ENCODE measurements at regions not wholly inside any gene's neighbourhood (a gene's known extent, or its start where the extent isn't known, plus 50 kb on each side); places are given as distances from the start of the nearest gene placed in this dataset.
"Not testable (repeated sequence)": the region's sequence is repeated elsewhere in the genome, so short reads cannot be mapped to it uniquely, and the experiment has no call there.

DNA sequence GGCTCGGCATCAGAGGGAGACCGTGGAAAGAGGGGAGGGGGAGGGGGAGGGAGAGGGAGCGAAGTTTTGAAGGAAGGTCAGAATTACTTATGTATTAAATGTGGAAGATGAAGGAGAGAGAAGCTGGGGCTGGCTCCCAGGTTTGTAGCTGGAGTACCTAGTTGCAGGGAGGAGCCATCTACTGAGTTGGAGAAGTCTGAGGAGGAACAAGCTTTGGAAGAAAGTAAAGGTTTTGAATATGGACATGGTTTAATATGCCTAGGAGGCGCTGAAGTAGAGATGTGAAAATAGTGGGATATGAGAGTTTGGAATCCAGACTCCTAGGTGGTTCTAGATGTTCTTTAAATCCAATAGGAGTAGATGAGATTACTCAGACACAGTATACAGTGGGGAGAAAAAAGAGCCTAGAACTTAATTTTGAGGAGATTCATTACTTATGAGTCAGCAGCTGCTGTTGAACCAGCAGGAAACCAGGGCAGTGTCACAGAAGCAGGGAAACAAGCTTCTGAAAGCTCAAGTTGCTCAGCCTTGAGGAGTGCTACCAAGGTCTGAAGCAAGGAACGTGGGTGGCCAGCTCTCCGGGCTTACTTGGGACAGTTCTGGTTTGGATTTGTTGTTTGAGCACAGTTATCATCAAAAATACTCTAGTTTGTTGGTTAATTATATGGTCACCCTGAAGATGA, 149.3 kb downstream of the UTRN start:
- H3K27me3 ChIP-seq (ENCODE audit: control insufficient read depth, insufficient read depth, low read length) = no peaks in the 10 kb centered on the region
- H3K27ac ChIP-seq (ENCODE audit: low read depth, low read length) = peak overlapping the region; percentile 52
- DNase-seq (ENCODE audit: low read depth, low spot score) = peak; percentile 37
- TF ChIP-seq, protein P1, sequence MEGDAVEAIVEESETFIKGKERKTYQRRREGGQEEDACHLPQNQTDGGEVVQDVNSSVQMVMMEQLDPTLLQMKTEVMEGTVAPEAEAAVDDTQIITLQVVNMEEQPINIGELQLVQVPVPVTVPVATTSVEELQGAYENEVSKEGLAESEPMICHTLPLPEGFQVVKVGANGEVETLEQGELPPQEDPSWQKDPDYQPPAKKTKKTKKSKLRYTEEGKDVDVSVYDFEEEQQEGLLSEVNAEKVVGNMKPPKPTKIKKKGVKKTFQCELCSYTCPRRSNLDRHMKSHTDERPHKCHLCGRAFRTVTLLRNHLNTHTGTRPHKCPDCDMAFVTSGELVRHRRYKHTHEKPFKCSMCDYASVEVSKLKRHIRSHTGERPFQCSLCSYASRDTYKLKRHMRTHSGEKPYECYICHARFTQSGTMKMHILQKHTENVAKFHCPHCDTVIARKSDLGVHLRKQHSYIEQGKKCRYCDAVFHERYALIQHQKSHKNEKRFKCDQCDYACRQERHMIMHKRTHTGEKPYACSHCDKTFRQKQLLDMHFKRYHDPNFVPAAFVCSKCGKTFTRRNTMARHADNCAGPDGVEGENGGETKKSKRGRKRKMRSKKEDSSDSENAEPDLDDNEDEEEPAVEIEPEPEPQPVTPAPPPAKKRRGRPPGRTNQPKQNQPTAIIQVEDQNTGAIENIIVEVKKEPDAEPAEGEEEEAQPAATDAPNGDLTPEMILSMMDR (IDR thresholded peaks at IDR 0.05; ENCODE audit: low read depth, low read length) = no peak
- H3K9me3 ChIP-seq (ENCODE audit: control insufficient read depth, insufficient read depth, low read length) = no peaks in the 10 kb centered on the region; the same call in 1 of the 2 replicates
- POLR2A ChIA-PET = interaction anchor here (0.6 to 1.0 kb wide), 2 partner anchors 148 to 149 kb away, joined by 3 to 4 read pairs; partner anchors contain the start of gene UTRN
- H3K4me3 ChIP-seq (ENCODE audit: low read depth, low read length) = no peak overlapping the region
- CTCF ChIA-PET = interaction anchor here (0.6 to 1.0 kb wide), 2 partner anchors 15 to 1199 kb away, joined by 4 to 5 read pairs; no protein-coding TSS in a partner anchor

DNA sequence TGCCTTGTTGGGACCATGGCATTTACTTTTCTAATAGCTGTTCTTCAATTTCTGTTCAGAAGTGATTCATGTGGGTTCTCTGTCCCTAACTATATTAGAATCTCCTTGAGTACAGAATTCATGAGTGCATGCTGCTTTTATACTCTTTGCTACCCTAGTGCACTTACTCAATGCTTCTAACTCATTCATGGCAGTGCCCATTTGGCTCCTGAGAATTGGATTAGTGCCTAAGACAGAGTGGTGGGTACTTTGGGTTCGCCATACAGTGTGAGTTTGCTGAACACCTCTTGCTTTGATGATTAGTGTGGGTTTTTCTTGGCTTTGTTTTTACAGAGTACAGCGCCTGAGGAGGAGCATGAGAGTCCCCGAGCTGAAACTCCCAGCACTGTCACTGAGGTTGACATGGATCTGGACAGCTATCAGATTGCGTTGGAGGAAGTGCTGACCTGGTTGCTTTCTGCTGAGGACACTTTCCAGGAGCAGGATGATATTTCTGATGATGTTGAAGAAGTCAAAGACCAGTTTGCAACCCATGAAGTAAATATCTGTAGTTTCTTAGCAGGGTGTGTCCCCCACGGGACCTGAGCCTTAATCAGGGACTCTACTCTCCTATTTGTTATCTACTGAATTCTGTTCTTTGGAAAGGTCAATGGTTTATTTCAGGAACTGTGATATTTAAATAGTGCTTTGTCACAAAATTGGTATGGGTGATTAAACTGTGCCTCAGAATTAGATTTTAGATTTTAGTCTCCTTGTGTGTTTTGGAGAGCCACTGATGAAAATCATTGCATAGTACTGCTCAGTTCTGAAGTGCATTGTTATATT, 150.7 kb downstream of the UTRN start:
- DNase-seq (ENCODE audit: low read depth, low spot score) = no peak
- no peak overlapping the region for H3K27ac ChIP-seq (ENCODE audit: low read depth, low read length)
- CTCF ChIA-PET = interaction anchor here (1.0 kb wide), 1 partner anchor 1198 kb away, joined by 4 read pairs; no protein-coding TSS in a partner anchor
- POLR2A ChIA-PET = no interaction called here
- no peak overlapping the region for H3K4me3 ChIP-seq (ENCODE audit: low read depth, low read length)
- H3K9me3 ChIP-seq (ENCODE audit: control insufficient read depth, insufficient read depth, low read length) = peaks cover 3% of the 10 kb centered on the region
- TF ChIP-seq, protein P1 (IDR thresholded peaks at IDR 0.05; ENCODE audit: low read depth, low read length) = no peak
- H3K27me3 ChIP-seq (ENCODE audit: control insufficient read depth, insufficient read depth, low read length) = no peaks in the 10 kb centered on the region

DNA sequence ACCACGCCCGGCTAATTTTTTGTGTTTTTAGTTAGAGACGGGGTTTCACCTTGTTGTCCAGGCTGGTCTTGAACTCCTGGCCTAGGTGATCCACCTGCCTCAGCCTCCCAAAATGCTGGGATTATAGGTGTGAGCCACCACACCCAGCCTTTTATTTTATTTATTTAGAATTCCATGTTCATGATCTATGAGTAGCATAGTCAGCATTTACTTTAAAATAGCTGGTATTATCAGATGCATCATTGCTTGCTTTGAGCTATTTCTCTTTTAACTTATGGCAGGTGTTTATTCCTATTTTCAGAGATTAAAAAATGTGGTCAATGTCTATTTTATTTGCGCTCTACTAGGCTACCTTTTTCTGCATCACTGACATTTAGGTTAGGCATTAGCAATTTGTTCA, 152.0 kb downstream of the UTRN start:
- Histone ChIP-seq H3K27me3 (ENCODE audit: control insufficient read depth, insufficient read depth, low read length) (no peaks in the 10 kb centered on the region), H3K27ac (ENCODE audit: low read depth, low read length) (no peak overlapping the region), H3K4me3 (ENCODE audit: low read depth, low read length) (no peak overlapping the region), H3K9me3 (ENCODE audit: control insufficient read depth, insufficient read depth, low read length) (peaks cover 12% of the 10 kb centered on the region)
- ChIA-PET POLR2A (no interaction called here), CTCF (interaction anchor here (0.6 to 0.8 kb wide), 2 partner anchors 221 to 336 kb away, joined by 3 read pairs; no protein-coding TSS in a partner anchor)
- no peak for DNase-seq (ENCODE audit: low read depth, low spot score)
- TF ChIP-seq, protein P1 (IDR thresholded peaks at IDR 0.05; ENCODE audit: low read depth, low read length) = no peak

DNA sequence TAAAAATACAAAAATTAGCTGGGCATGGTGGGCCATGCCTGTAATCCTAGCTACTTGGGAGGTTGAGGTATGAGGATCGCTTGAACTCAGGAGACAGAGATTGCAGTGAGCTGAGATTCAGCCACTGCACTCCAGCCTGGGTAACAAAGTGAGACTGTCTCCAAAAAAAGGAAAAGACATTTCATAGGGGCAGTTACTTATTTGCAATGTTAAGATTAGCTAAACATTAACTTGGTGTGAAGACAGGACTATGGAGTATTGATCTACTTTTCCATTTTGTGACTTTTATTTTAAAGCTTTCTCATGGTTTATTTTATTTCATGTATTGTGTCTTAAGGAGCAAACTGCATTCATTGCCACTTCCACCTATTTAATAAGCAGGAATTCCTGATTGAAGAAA, 153.0 kb downstream of the UTRN start:
- Histone ChIP-seq H3K27me3 (ENCODE audit: control insufficient read depth, insufficient read depth, low read length) (no peaks in the 10 kb centered on the region), H3K9me3 (ENCODE audit: control insufficient read depth, insufficient read depth, low read length) (peaks cover 12% of the 10 kb centered on the region), H3K4me3 (ENCODE audit: low read depth, low read length) (no peak overlapping the region), H3K27ac (ENCODE audit: low read depth, low read length) (no peak overlapping the region)
- POLR2A ChIA-PET = no interaction called here
- DNase-seq (ENCODE audit: low read depth, low spot score) = no peak
- TF ChIP-seq, protein P1 (IDR thresholded peaks at IDR 0.05; ENCODE audit: low read depth, low read length) = no peak
- CTCF ChIA-PET = no interaction called here

DNA sequence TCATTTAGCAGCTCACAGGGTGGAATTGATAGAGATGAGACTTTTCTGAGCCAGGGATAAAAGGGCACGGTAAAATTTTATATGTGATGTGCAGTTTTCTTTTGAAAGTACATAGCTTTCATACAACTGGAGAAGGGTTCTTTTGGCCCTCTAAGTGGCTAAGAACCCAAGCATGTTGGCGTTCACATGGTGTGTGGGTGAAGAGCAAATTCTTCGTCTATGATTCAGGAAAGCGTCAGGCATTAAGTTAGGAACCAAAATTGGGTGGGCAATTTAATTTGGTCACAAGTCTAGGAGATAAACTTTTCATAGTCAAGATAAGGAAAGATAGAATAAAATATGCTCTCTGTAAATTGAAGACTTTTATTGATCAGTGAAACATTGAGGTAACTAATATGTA, 153.9 kb downstream of the UTRN start:
- CTCF ChIA-PET = no interaction called here
- no peak for DNase-seq (ENCODE audit: low read depth, low spot score)
- H3K27me3 ChIP-seq (ENCODE audit: control insufficient read depth, insufficient read depth, low read length) = no peaks in the 10 kb centered on the region
- H3K4me3 ChIP-seq (ENCODE audit: low read depth, low read length) = no peak overlapping the region
- H3K27ac ChIP-seq (ENCODE audit: low read depth, low read length) = no peak overlapping the region
- H3K9me3 ChIP-seq (ENCODE audit: control insufficient read depth, insufficient read depth, low read length) = peaks cover 12% of the 10 kb centered on the region
- TF ChIP-seq, protein P1 (IDR thresholded peaks at IDR 0.05; ENCODE audit: low read depth, low read length) = no peak
- POLR2A ChIA-PET = no interaction called here

DNA sequence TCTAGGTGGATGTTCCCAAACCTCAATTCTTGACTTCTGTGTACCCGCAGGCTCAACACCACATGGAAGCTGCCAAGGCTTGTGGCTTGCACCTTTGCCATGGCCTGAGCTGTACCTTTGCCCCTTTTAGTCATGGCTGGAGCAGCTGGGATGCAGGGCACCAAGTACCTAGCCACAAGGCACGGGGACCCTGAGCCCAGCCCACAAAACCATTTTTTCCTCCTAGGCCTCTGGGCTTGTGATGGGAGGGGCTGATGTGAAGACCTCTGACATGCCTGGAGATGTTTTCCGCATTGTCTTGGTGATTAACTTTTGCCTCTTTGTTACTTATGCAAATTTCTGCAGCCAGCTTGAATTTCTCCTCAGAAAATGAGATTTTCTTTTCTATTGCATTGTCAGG, 156.7 kb downstream of the UTRN start:
- H3K27ac ChIP-seq (ENCODE audit: low read depth, low read length); H3K4me3 ChIP-seq (ENCODE audit: low read depth, low read length); CTCF ChIA-PET; DNase-seq (ENCODE audit: low read depth, low spot score); POLR2A ChIA-PET; H3K27me3 ChIP-seq (ENCODE audit: control insufficient read depth, insufficient read depth, low read length): not testable (repeated sequence)
- peaks cover 12% of the 10 kb centered on the region; the same call in 1 of the 2 replicates for H3K9me3 ChIP-seq (ENCODE audit: control insufficient read depth, insufficient read depth, low read length)

Data from AG04450 (cell line).